Thyroid gland (tissue), 4 donors: ENCODE measurements at regions not wholly inside any gene's neighbourhood (a gene's known extent, or its start where the extent isn't known, plus 50 kb on each side); places are given as distances from the start of the nearest gene placed in this dataset.
"Not testable (repeated sequence)": the region's sequence is repeated elsewhere in the genome, so short reads cannot be mapped to it uniquely, and the experiment has no call there.

Experiments used
- POLR2A ChIP-seq, 2 donors: fragments of 450-650 bp; IDR thresholded peaks; one replicate each; pipeline ENCODE4 v1.6.1; 2017; ENCODE audit warnings: antibody characterized with exemption in 2 of 2, mild to moderate bottlenecking in 2 of 2, moderate library complexity in 1 of 2
- TF ChIP-seq, protein P1 (sequence below), 6 experiments: fragments of 200-600 bp in 3 of 6; fragments of 450-650 bp in 3 of 6; sonication (generic) in 3 of 6; IDR thresholded peaks; one replicate each; pipeline ENCODE4 v1.5.1; 2016 to 2019; ENCODE audit warnings: antibody characterized with exemption in 6 of 6, mild to moderate bottlenecking in 2 of 6, inconsistent platforms in 1 of 6, moderate library complexity in 1 of 6

DNA sequence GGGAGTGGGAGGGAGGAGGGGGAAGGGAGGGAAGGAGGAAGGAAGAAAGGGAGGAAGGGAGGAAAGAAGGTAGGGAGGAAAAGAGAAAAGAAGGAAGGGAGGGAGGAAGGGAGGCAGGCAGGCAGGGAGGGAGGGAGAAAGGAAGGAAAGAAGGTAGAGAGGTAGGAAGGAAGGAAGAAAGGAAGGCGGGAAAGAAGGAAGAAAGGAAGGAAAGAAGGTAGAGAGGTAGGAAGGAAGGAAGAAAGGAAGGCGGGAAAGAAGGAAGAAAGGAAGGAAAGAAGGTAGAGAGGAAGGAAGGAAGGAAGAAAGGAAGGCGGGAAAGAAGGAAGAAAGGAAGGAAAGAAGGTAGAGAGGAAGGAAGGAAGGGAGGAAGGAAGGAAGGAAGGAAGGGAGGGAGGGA lies 840.3 kb upstream of the ROBO1 start:
- TF ChIP-seq, protein P1, sequence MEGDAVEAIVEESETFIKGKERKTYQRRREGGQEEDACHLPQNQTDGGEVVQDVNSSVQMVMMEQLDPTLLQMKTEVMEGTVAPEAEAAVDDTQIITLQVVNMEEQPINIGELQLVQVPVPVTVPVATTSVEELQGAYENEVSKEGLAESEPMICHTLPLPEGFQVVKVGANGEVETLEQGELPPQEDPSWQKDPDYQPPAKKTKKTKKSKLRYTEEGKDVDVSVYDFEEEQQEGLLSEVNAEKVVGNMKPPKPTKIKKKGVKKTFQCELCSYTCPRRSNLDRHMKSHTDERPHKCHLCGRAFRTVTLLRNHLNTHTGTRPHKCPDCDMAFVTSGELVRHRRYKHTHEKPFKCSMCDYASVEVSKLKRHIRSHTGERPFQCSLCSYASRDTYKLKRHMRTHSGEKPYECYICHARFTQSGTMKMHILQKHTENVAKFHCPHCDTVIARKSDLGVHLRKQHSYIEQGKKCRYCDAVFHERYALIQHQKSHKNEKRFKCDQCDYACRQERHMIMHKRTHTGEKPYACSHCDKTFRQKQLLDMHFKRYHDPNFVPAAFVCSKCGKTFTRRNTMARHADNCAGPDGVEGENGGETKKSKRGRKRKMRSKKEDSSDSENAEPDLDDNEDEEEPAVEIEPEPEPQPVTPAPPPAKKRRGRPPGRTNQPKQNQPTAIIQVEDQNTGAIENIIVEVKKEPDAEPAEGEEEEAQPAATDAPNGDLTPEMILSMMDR (IDR thresholded peaks at IDR 0.05) = not testable (repeated sequence)
- not testable (repeated sequence) for TF ChIP-seq POLR2A (IDR thresholded peaks at IDR 0.05)
